Tibial artery (tissue), 4 donors: ENCODE measurements at regions not wholly inside any gene's neighbourhood (a gene's known extent, or its start where the extent isn't known, plus 50 kb on each side); places are given as distances from the start of the nearest gene placed in this dataset.

Experiments used
- DNase-seq, 2 donors: peaks; one replicate each; pipeline ENCODE4 v3.0.0-alpha.2; 2019
- H3K27ac ChIP-seq, 2 donors: fragments of 200-600 bp; sonication (generic) in 1 of 2; 1 replicate in 1 of 2; 2 replicates in 1 of 2; pipeline ENCODE4 v1.5.1; 2018 to 2019; ENCODE audit warnings: mild to moderate bottlenecking in 1 of 2
- H3K27me3 ChIP-seq, 2 donors: fragments of 200-600 bp; sonication (generic) in 1 of 2; one replicate each; pipeline versions ENCODE4 v1.5.1 to v1.6.0; 2016 to 2019
- H3K36me3 ChIP-seq, 3 donors: fragments of 200-600 bp; sonication (generic) in 2 of 3; one replicate each; pipeline ENCODE4 v1.5.1; 2016 to 2019; ENCODE audit warnings: mild to moderate bottlenecking in 2 of 3
- H3K4me1 ChIP-seq, 4 donors: fragments of 200-600 bp; sonication (generic) in 2 of 4; 1 replicate in 3 of 4; 2 replicates in 1 of 4; pipeline ENCODE4 v1.5.1; 2016 to 2019
- H3K4me3 ChIP-seq, 2 donors: fragments of 200-600 bp; sonication (generic) in 1 of 2; 1 replicate in 1 of 2; 2 replicates in 1 of 2; pipeline ENCODE4 v1.5.1; 2018 to 2019; ENCODE audit warnings: mild to moderate bottlenecking in 2 of 2
- H3K9me3 ChIP-seq, 3 donors: fragments of 200-600 bp; sonication (generic) in 1 of 3; one replicate each; pipeline ENCODE4 v1.5.1; 2016 to 2019
- intact Hi-C: fragments of 100-400 bp; cut with DNase I; formaldehyde crosslinking; loops from one replicate; pipeline ENCODE4 v1.15.0; 2023; ENCODE audit warnings: low total_unique reads
- TF ChIP-seq, protein P1 (sequence below), 2 experiments: fragments of 200-600 bp in 1 of 2; fragments of 450-650 bp in 1 of 2; IDR thresholded peaks; one replicate each; pipeline ENCODE4 v1.5.1; 2017 to 2019; ENCODE audit warnings: antibody characterized with exemption in 2 of 2, mild to moderate bottlenecking in 1 of 2, moderate library complexity in 1 of 2

DNA sequence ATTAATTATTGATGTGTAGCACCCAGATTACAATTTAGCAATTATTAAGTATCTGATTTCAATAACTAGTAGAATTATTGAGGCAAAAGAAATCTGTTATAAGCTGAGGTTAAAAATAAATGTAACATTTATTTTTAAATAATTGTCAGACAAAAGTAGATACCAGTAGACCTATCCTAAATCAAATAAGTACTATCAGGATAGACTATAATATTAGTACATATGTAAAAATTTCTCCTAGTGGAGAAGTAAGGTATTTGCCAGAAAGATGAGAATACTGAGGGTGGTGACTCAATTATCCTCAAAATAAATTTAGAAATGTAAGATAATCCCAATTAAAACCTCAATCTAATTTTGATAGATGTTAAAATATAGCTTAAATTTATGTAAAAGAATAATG lies 377.8 kb upstream of the CHRM3 start:
- no peaks in the 10 kb centered on the region for H3K36me3 ChIP-seq
- TF ChIP-seq, protein P1, sequence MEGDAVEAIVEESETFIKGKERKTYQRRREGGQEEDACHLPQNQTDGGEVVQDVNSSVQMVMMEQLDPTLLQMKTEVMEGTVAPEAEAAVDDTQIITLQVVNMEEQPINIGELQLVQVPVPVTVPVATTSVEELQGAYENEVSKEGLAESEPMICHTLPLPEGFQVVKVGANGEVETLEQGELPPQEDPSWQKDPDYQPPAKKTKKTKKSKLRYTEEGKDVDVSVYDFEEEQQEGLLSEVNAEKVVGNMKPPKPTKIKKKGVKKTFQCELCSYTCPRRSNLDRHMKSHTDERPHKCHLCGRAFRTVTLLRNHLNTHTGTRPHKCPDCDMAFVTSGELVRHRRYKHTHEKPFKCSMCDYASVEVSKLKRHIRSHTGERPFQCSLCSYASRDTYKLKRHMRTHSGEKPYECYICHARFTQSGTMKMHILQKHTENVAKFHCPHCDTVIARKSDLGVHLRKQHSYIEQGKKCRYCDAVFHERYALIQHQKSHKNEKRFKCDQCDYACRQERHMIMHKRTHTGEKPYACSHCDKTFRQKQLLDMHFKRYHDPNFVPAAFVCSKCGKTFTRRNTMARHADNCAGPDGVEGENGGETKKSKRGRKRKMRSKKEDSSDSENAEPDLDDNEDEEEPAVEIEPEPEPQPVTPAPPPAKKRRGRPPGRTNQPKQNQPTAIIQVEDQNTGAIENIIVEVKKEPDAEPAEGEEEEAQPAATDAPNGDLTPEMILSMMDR (IDR thresholded peaks at IDR 0.05), result no peak
- no peaks in the 10 kb centered on the region for H3K4me1 ChIP-seq
- H3K27ac ChIP-seq, result no peak overlapping the region
- intact Hi-C loops, result no loop called here
- no peaks in the 10 kb centered on the region for H3K9me3 ChIP-seq
- no peak overlapping the region for H3K4me3 ChIP-seq
- no peaks in the 10 kb centered on the region for H3K27me3 ChIP-seq
- no peak for DNase-seq

DNA sequence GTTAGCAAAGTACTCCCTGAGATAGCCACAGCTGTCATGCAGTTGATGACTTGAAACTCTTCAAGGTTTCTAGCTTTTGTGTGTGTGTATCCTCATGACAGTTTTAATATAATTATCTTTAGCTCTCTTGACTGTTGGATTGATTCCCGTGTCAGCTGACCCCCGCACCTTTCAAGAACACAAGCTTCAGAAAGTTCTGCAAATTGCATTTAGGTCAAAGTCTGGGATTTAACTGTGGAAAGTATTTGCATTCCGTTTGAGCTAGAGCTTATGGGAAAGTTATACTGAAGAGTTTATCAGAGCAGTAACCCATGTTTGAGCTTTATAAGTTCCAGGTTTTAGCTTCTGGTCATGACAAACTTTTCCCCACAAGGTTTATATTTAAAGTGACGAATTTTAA lies 380.1 kb upstream of the CHRM3 start:
- Histone ChIP-seq H3K27me3 (no peaks in the 10 kb centered on the region), H3K4me3 (no peak overlapping the region), H3K4me1 (no peaks in the 10 kb centered on the region), H3K9me3 (no peaks in the 10 kb centered on the region), H3K27ac (no peak overlapping the region), H3K36me3 (no peaks in the 10 kb centered on the region)
- intact Hi-C loops, result no loop called here
- DNase-seq, result no peak
- TF ChIP-seq, protein P1 (IDR thresholded peaks at IDR 0.05), result no peak

DNA sequence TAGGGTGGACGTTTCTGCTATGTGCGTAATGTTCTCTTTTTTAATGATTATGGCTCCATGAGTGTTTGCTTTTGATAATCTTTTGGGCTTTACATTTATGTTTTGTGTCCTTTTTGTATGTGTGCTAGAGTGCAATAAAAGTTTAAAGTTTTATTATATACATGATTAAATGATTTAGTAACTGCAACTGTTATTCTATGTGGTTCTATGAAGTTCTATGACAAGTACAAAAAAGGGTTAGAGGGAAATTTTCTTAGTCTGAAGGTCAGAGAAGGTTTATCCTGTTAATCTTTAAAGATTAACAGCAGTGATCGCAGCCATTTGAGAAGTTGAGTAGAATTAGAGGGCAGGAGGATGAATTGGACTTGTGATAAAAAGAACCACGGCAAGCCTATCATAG lies 386.4 kb upstream of the CHRM3 start:
- Histone ChIP-seq H3K36me3 (no peaks in the 10 kb centered on the region), H3K27me3 (no peaks in the 10 kb centered on the region), H3K27ac (no peak overlapping the region), H3K4me3 (no peak overlapping the region), H3K9me3 (no peaks in the 10 kb centered on the region), H3K4me1 (no peaks in the 10 kb centered on the region)
- TF ChIP-seq, protein P1 (IDR thresholded peaks at IDR 0.05), result no peak
- no peak for DNase-seq
- intact Hi-C loops, result no loop called here

DNA sequence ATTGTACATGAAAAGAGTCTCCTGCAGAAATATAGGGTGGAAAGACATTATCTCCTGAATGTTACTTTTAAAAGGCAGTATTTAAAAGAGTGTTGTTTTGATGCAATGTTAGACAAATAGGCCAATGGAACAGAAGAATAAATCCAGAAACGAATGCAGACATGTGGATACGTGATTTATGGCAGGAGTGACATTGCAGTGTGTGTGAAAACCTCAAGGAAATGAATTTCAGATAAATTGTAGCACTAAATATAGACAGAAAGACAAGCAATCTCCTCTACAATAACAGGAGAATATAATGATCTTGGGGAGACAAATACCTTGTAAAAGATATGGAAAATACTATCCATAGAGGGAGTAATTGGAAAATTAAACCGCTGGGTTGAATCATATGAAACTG lies 387.8 kb upstream of the CHRM3 start:
- DNase-seq, result no peak
- H3K27me3 ChIP-seq, result no peaks in the 10 kb centered on the region
- H3K36me3 ChIP-seq, result no peaks in the 10 kb centered on the region
- no peaks in the 10 kb centered on the region for H3K9me3 ChIP-seq
- intact Hi-C loops, result no loop called here
- no peaks in the 10 kb centered on the region for H3K4me1 ChIP-seq
- H3K27ac ChIP-seq, result no peak overlapping the region
- TF ChIP-seq, protein P1 (IDR thresholded peaks at IDR 0.05), result no peak
- no peak overlapping the region for H3K4me3 ChIP-seq

DNA sequence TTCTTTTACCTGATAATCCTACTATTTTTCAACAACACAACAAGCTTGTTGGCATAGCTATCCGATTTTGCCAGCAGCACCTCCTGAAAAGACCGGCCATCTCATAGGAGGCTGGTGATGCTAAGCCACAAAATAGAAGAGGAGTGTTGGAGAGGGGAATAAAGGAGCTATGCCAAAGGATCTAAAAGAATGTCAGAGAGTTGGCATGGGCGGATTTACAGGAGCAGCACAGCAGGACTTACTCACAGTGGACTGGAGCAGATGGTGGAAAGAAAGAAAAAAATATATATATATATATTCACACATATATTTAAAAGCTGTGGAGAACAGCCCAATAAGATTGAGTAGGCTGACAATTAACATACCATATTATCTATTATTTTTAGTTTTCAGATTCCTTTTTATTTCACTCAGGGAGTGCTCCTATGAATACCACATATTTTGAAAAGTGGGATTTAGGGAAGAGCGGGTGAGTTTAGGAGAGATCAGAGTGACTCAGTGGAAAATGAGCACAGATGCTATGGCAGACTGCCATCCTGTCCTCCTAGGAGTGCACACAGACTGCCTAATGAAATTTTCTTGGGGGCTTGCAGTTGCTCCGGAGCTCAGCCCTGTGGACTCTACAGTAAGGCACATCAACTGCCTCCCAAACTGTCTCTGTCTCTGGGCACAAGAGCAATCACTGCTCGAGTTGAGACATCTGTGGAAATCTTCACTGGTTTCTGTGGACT lies 394.4 kb upstream of the CHRM3 start:
- no peak for DNase-seq
- no peaks in the 10 kb centered on the region for H3K4me1 ChIP-seq
- TF ChIP-seq, protein P1 (IDR thresholded peaks at IDR 0.05), result no peak
- no peak overlapping the region for H3K27ac ChIP-seq
- H3K4me3 ChIP-seq, result no peak overlapping the region
- intact Hi-C loops, result no loop called here
- no peaks in the 10 kb centered on the region for H3K27me3 ChIP-seq
- no peaks in the 10 kb centered on the region for H3K36me3 ChIP-seq
- no peaks in the 10 kb centered on the region for H3K9me3 ChIP-seq

DNA sequence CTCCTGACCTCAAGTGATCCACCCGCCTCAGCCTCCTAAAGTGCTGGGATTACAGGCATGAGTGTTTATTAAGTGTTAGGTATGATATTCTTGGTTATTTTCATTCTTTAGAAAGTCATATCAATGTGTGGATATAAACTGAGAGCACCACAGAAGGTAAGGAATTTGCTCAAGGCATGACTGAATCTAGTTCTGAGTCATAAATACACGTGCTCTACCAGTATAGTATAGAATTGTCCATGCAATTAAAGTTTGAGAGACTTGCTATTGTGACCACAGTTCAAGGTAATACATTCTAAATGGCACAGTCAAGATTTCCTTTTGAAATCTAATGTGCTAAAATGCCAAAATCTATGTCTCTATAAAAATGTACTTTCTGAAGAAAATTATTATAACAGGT lies 401.1 kb upstream of the CHRM3 start:
- no peak for DNase-seq
- Histone ChIP-seq H3K4me3 (no peak overlapping the region), H3K9me3 (no peaks in the 10 kb centered on the region), H3K36me3 (no peaks in the 10 kb centered on the region), H3K27me3 (no peaks in the 10 kb centered on the region), H3K4me1 (no peaks in the 10 kb centered on the region), H3K27ac (no peak overlapping the region)
- TF ChIP-seq, protein P1 (IDR thresholded peaks at IDR 0.05), result no peak
- intact Hi-C loops, result no loop called here
